ENCODE measurements at regions not wholly inside any gene's neighbourhood (a gene's known extent, or its start where the extent isn't known, plus 50 kb on each side); places are given as distances from the start of the nearest gene placed in this dataset.

- peaks cover 2% of the 10 kb centered on the region for H3K9me3 Mint-ChIP-seq (ENCODE audit: unreplicated experiment)
- H3K4me1 Mint-ChIP-seq (ENCODE audit: low read depth, unreplicated experiment), result peaks cover 32% of the 10 kb centered on the region
- H3K4me3 Mint-ChIP-seq (ENCODE audit: unreplicated experiment), result peak overlapping the region; percentile 32
- TF ChIP-seq CTCF (IDR thresholded peaks at IDR 0.05; ENCODE audit: partially characterized antibody, unreplicated experiment), result peak; percentile 29
- no peaks in the 10 kb centered on the region for H3K36me3 Mint-ChIP-seq (ENCODE audit: unreplicated experiment)
- H3K27me3 Mint-ChIP-seq (ENCODE audit: unreplicated experiment), result peaks cover 3% of the 10 kb centered on the region
- peak; percentile 35 for DNase-seq
- no peak overlapping the region for H3K27ac Mint-ChIP-seq (ENCODE audit: unreplicated experiment)
Measured at GRCh38 chr12:94074980-94075629, 73.3 kb upstream of the PLXNC1 start.

GRCh38 chr12:94077209-94077608 lies 71.2 kb upstream of the PLXNC1 start:
- Mint-ChIP-seq H3K9me3 (ENCODE audit: unreplicated experiment) (no peaks in the 10 kb centered on the region), H3K27ac (ENCODE audit: unreplicated experiment) (no peak overlapping the region), H3K4me1 (ENCODE audit: low read depth, unreplicated experiment) (peaks cover 42% of the 10 kb centered on the region), H3K36me3 (ENCODE audit: unreplicated experiment) (no peaks in the 10 kb centered on the region), H3K27me3 (ENCODE audit: unreplicated experiment) (no peaks in the 10 kb centered on the region), H3K4me3 (ENCODE audit: unreplicated experiment) (no peak overlapping the region)
- TF ChIP-seq CTCF (IDR thresholded peaks at IDR 0.05; ENCODE audit: partially characterized antibody, unreplicated experiment), result no peak
- no peak for DNase-seq

- no peaks in the 10 kb centered on the region for H3K9me3 Mint-ChIP-seq (ENCODE audit: unreplicated experiment)
- no peak for TF ChIP-seq CTCF (IDR thresholded peaks at IDR 0.05; ENCODE audit: partially characterized antibody, unreplicated experiment)
Measured at GRCh38 chr12:94078138-94078723, 70.1 kb upstream of the PLXNC1 start.

GRCh38 chr12:94078736-94079509 lies 69.5 kb upstream of the PLXNC1 start:
- Mint-ChIP-seq H3K36me3 (ENCODE audit: unreplicated experiment) (no peaks in the 10 kb centered on the region), H3K4me1 (ENCODE audit: low read depth, unreplicated experiment) (peaks cover 33% of the 10 kb centered on the region)

More at GRCh38 chr12:94078138-94078723, 70.1 kb upstream of the PLXNC1 start:
- no peak for DNase-seq
- Mint-ChIP-seq H3K27ac (ENCODE audit: unreplicated experiment) (no peak overlapping the region), H3K27me3 (ENCODE audit: unreplicated experiment) (no peaks in the 10 kb centered on the region), H3K4me3 (ENCODE audit: unreplicated experiment) (no peak overlapping the region), H3K4me1 (ENCODE audit: low read depth, unreplicated experiment) (peaks cover 39% of the 10 kb centered on the region), H3K36me3 (ENCODE audit: unreplicated experiment) (no peaks in the 10 kb centered on the region)

More at GRCh38 chr12:94078736-94079509, 69.5 kb upstream of the PLXNC1 start:
- H3K9me3 Mint-ChIP-seq (ENCODE audit: unreplicated experiment), result no peaks in the 10 kb centered on the region
- H3K4me3 Mint-ChIP-seq (ENCODE audit: unreplicated experiment), result no peak overlapping the region
- no peak for DNase-seq
- H3K27me3 Mint-ChIP-seq (ENCODE audit: unreplicated experiment), result no peaks in the 10 kb centered on the region
- no peak for TF ChIP-seq CTCF (IDR thresholded peaks at IDR 0.05; ENCODE audit: partially characterized antibody, unreplicated experiment)
- no peak overlapping the region for H3K27ac Mint-ChIP-seq (ENCODE audit: unreplicated experiment)

Data from glutamatergic neuron (in vitro differentiated cells).